NCI-H1417 (cell line): ENCODE measurements at regions not wholly inside any gene's neighbourhood (a gene's known extent, or its start where the extent isn't known, plus 50 kb on each side); places are given as distances from the start of the nearest gene placed in this dataset.

Experiments
- DNase-seq, 3 experiments: peaks; one replicate each; lab custom pipeline; 2025; lab: John Stamatoyannopoulos, UW

DNA sequence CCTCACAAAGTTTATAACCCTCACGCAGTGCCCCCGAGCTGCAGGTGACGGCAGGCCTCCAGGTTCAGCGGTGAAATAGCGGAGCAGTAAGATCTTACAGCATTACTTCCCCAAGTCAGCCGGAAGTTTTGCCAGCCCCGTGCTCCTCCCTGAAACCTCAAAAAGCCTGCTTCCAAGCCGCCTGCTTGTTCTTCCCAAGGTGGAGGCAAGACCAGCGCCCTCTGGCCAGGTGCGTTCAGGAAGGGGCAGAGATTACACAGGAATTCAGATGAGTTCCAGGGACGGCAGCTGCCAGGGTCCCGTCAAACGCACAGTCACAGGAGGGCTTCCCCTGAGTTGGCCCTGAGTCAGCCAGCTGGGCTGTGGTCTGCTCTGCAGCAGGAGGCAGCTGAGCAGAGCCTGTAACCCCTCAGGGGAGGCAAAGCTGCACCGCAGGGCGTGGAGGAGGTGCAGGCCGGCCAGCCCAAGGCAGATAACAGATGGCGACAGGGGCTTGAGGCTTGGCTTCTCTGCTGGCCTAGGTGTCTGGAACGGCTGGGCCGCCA is 124.1 kb upstream of the RPS6KA2 start:
- no peak for DNase-seq

GRCh38 chr6:166750108-166750793 is 123.2 kb upstream of the RPS6KA2 start:
- DNase-seq = no peak

DNA sequence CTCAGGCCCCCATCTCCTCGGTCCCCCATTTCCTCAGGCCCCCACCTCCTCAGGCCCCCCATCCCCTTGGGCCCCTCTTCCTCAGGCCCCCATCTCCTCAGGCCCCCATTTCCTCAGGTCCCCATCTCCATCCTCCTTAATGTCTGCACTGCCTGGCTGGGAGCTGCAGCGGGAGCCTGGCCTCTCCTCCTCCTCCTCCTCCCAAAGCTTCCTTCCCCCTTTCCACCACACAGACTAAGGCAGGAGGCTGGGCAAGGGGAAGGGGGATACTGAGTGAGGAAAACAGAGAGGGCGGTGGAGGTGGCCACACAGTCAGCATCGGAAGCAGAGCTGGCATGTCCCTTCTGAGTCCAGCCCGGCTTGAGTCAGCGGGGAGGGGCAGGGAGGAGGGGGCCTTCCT is 122.6 kb upstream of the RPS6KA2 start:
- DNase-seq = no peak

DNA sequence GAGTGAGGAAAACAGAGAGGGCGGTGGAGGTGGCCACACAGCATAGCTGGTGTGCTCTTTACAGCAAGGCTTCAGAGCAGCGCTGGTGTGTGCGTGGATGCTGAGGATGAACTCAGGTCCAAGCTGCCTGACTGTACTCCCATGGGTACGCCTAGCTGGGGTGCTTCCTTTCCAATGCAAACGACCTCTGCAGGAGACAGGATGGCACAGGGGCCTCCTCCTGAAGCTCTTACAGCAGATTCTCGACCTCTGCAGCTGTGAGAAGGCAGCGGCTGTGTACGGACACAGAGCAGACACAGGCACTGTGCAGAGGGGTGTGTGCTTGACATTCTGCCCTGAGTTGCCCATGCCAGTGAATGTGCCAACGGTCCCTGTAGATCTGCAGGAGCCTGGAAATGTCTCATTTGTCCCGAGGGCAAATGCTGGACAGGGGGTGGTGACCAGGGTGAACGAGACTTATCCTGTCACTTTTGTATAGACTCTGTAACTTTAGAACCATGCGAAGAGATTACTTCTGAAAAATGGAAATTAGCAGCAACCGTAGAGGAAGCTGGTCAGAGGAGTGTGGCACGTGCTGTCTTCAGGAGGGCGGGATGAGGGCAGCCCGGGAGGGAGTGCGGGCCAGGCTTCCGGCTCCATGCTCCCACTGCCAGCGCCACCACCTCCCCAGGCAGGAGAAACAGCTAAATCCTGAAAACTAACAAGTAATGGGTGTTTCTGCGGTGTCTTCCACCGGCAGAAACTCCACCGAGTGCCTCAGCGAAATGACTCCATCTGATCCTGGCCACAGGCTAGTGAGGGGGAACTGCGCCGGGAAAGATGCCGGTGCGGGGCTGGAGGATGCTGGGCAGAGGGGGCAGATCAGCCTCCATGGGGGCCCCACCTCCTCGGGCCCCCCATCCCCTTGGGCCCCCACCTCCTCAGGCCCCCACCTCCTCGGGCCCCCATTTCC is 120.9 kb upstream of the RPS6KA2 start:
- no peak for DNase-seq

- no peak for DNase-seq
Measured at GRCh38 chr6:166745801-166746668, 119.0 kb upstream of the RPS6KA2 start.

DNA sequence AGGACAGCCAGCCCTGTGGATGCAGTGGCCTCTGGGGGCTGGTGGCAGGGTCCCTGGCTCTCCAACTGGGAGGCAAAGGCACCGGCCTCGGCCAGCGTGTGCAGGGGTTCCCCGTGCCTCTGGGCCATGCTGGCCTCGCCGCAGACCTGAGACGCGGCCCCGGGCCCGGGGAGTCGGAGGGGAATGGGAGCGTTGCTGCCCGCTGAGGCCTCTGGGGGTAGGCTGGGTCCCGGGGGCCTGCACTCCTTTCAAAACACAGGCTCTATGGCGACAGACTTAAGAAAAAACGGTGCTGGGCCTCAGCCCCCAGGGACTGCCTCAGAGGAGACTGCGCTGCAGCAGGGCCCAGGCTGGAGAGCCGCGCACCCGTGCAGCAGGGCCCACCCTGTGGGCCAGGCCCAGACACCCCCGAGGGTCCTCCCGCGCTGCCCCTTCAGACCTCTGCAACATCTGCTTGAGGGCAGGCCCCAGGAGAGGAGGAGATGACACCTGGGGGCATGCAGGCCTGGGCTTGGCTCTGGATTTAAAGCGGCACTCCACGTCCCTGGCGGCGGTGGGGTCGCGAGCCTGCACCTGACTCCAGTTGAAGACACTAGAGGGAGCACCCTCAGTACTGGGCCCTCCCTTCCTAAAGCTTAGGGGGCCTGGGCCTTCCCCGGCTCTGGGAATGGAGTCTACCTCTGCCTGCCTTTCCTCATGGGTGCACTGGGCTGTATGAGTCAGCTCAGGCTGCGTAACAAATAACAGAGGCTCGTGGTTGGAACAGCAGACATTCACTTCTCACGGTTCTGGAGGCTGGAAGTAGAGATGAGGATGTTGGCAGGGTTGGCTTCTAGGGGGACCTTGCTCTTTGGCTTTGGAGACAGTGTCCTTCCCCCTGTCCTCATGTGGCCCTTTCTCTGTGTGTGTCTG is 117.4 kb upstream of the RPS6KA2 start:
- DNase-seq = no peak

- peak; percentile 54 to 84 (median 76) for DNase-seq
Measured at GRCh38 chr6:166743406-166744222, 116.6 kb upstream of the RPS6KA2 start.

GRCh38 chr6:166742981-166743380 is 115.9 kb upstream of the RPS6KA2 start:
- no peak for DNase-seq

DNA sequence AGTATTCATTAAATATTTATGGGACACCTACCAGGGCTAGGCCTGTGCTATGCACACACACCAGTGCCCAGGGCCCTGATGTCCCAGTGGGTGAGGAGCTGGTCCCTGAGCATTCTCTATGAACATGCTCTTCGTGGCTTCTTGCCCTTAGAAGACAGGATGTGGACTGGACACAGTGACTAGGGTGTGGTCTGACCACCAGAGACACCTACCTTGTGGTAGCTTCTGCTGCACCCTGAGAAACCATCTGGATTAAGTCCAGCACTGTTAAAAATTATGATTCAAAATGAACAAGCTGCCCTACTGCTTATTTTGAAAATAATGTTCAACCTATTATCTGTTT is 112.9 kb upstream of the RPS6KA2 start:
- no peak for DNase-seq

GRCh38 chr6:166739117-166739975 is 112.3 kb upstream of the RPS6KA2 start:
- DNase-seq = no peak

DNA sequence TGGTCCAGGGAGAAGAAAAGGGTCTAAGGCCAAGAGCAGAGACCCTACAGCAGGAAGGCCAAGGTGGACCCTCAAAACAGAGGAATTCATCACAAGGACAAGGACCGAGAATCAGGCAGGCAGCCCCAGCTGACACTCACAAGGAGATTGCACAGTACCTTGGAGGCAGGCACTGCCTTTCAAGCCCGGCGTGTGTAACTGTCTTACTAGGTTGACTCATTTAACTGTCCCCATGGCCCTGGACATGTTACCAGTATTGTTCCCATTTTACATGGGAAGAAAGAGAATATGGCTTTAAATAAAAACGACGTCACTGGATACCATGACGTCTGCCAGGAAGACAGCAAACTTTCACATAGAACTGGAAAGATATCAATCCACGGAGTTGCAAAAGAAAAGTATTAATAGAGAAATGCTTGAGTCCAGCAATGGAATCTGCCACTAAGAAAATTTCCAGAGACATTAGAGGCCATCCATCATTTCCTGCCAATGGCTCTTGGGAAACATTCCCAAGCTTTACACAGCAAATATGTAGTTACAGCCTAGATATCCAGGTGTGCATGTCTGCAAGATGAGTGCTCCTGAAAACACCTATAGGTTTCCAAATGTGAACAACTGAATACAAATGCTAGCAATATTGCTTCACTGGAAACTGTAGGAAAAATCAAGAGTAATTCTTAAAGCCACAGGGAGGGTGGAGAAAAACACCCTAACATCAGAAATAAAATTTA is 111.5 kb upstream of the RPS6KA2 start:
- no peak for DNase-seq

GRCh38 chr6:166737261-166737660 is 110.2 kb upstream of the RPS6KA2 start:
- peak in 2 of 3 experiments; percentile 67 to 88 for DNase-seq

GRCh38 chr6:166736634-166737033 is 109.6 kb upstream of the RPS6KA2 start:
- peak in 1 of 3 experiments; percentile 67 for DNase-seq

- DNase-seq = no peak
Measured at GRCh38 chr6:166733900-166734299, 106.8 kb upstream of the RPS6KA2 start.

DNA sequence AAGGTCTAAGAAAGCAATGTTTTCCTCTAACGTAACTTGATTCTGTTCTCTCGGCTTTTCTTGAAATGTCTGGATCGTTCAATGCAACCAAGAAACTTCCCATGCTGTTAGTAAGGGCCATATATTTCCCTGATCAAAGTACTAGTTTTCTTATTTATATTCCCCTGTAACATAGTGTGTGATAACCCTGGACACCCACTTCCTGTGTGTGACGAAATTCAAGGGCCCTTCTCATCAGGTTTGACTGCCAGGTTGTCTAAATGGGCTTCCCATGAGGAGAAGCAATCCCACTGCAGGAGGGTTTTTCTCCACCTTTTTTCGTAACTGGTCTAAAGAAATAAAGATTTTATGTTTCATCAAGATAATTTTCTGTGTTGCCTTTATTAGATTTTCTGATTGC is 102.6 kb upstream of the RPS6KA2 start:
- DNase-seq = no peak

- peak in 2 of 3 experiments; percentile 57 to 82 for DNase-seq
Measured at GRCh38 chr6:166728884-166729530, 102.0 kb upstream of the RPS6KA2 start.

GRCh38 chr6:166726201-166726600 is 99.2 kb upstream of the RPS6KA2 start:
- DNase-seq = no peak

- DNase-seq = no peak
Measured at GRCh38 chr6:166725571-166725970, 98.5 kb upstream of the RPS6KA2 start.
